Heart right ventricle (tissue), 16 donors: ENCODE measurements at regions not wholly inside any gene's neighbourhood (a gene's known extent, or its start where the extent isn't known, plus 50 kb on each side); places are given as distances from the start of the nearest gene placed in this dataset.

Experiments used
- ATAC-seq, 8 donors: fragments of 200-7000 bp; cut with Tn5 transposase; one replicate each; pipeline ENCODE4 v1.9.1; 2020; ENCODE audit warnings: mild to moderate bottlenecking in 8 of 8, moderate library complexity in 8 of 8, moderate number of reproducible peaks in 1 of 8
- DNase-seq, 2 donors: peaks; one replicate each; pipeline ENCODE4 v3.0.0-alpha.2; 2020
- H3K27ac ChIP-seq, 10 donors: fragments of 200-600 bp; sonication (generic) in 2 of 10; one replicate each; pipeline versions ENCODE4 v1.5.0 to v1.8.0; 2020 to 2022; ENCODE audit warnings: mild to moderate bottlenecking in 3 of 10
- H3K27me3 ChIP-seq, 7 donors: fragments of 200-600 bp; one replicate each; pipeline ENCODE4 v1.8.0; 2021 to 2022; ENCODE audit warnings: mild to moderate bottlenecking in 2 of 7
- H3K36me3 ChIP-seq, 9 donors: fragments of 200-600 bp; sonication (generic) in 1 of 9; one replicate each; pipeline versions ENCODE4 v1.5.0 to v1.8.0; 2020 to 2022; ENCODE audit warnings: mild to moderate bottlenecking in 2 of 9
- H3K4me1 ChIP-seq, 9 donors: fragments of 200-600 bp; sonication (generic) in 1 of 9; one replicate each; pipeline versions ENCODE4 v1.5.0 to v1.8.0; 2020 to 2022; ENCODE audit warnings: mild to moderate bottlenecking in 4 of 9
- H3K4me3 ChIP-seq, 10 donors: fragments of 200-600 bp; sonication (generic) in 2 of 10; one replicate each; pipeline versions ENCODE4 v1.5.0 to v1.8.0; 2020 to 2022; ENCODE audit warnings: mild to moderate bottlenecking in 7 of 10, moderate library complexity in 2 of 10
- H3K9me3 ChIP-seq, 11 donors: fragments of 200-600 bp in 10 of 11; sonication (generic) in 2 of 11; one replicate each; pipeline versions ENCODE4 v1.5.0 to v1.8.0; 2013 to 2022; ENCODE audit warnings: mild to moderate bottlenecking in 2 of 11, control low read depth in 1 of 11, moderate library complexity in 1 of 11
- CTCF ChIP-seq, 9 donors: fragments of 200-600 bp; sonication (generic) in 2 of 9; IDR thresholded peaks; one replicate each; pipeline versions ENCODE4 v1.5.0 to v1.8.0; 2021 to 2022; ENCODE audit warnings: antibody characterized with exemption in 9 of 9, mild to moderate bottlenecking in 5 of 9, moderate library complexity in 1 of 9
- WGBS, 2 donors: extraction: QIAGEN DNeasy Blood & Tissue Kit; methylation state at CpG; one replicate each; pipeline ENCODE4 v1.1.7; 2013; ENCODE audit warnings: inconsistent platforms in 1 of 2; 5-methylcytosine and 5-hydroxymethylcytosine counted together
- intact Hi-C, 10 donors: fragments of 100-400 bp; cut with DNase I; formaldehyde crosslinking; loops; one replicate each; pipeline versions ENCODE4 v1.11.1 to v1.14.2; 2022
- donor health status: Arrhythmogenic right ventricular cardiomyopathy.
- donor health status: ischemic (EF 13 %, LVEDD 7.1; RV severe dilation, severe dysfunction).
- donor health status: healthy with polysubstance abuse.
- donor health status: DM: no; HTN: yes; CAD: no.
- donor health status: DM: no; HTN: no; CAD: no.
- donor health status: ischemic (EF 25% LVEDD 6.9; RV normal size, moderate dysfunction).
- donor health status: ischemic (EF 25% LVEDD 5.7; RV mildly dilated, moderate dysfunction).
- donor health status: healthy.
- donor health status: DM: yes; HTN: yes; CAD: no.
- donor health status: Ischemic cardiomyopathy.
- donor health status: ischemic (EF 35%, LVEDD 5.7; RV mildly dilated, moderate dysfunction).
- donor health status: nonischemic (EF 11% LVEDD 7.7; RV severe dilation, severe dysfunction).
- donor health status: DM: yes; HTN: yes; CAD: no.
- donor health status: PGD.
- donor health status: ischemic (EF 29% LVEDD 5.4; RV normal size, mild dysfunction).
- donor health status: nonischemic (EF 23%, LVEDD 6.1; RV moderate dilation, normal function).

DNA sequence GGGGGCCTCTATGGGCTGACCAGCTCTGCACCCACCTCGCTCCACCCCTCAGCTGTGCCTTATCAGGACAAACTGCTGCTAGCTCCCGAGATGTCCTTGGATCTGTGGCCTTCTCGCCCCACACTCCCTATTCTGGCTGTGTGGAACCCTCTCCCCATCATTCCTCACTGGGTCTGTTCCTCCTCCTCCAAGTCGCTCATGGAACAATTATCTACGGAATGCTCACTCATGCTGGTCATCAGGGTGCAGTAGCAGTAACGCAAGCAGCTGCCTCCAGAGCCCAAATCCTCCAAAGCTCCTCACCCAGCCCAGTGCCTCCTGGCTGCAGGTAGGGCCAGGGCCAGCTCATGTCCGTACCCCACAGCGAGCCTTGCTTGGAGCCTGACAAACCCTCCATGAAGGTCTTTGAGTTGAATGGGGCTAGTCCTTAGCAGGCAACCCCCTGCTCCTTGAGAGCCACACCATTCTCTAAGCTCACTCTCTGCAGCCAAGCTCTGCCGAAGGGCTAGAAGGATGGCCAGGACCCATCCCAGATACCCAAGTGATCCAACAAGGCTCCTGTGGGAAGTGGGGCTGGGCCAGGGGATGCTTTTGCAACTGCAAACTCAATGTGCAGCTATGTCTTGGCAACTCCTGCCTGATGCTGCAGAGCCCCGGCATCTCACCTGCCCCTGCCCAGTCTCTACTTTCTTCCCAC is 977.8 kb downstream of the TBC1D22A start:
- no peak for DNase-seq
- Histone ChIP-seq H3K4me1 (no peaks in the 10 kb centered on the region), H3K36me3 (no peaks in the 10 kb centered on the region), H3K27me3 (peaks cover 0 to 33% (median 24%) of the 10 kb centered on the region in 7 donors), H3K4me3 (no peak overlapping the region), H3K27ac (no peak overlapping the region), H3K9me3 (no peaks in the 10 kb centered on the region)
- TF ChIP-seq CTCF (IDR thresholded peaks at IDR 0.05), result no peak
- no peak for ATAC-seq
- WGBS, 2 donors, result 72 to 77% methylated on average over 10 of the region's 10 CpGs
- intact Hi-C loops, result no loop called here

DNA sequence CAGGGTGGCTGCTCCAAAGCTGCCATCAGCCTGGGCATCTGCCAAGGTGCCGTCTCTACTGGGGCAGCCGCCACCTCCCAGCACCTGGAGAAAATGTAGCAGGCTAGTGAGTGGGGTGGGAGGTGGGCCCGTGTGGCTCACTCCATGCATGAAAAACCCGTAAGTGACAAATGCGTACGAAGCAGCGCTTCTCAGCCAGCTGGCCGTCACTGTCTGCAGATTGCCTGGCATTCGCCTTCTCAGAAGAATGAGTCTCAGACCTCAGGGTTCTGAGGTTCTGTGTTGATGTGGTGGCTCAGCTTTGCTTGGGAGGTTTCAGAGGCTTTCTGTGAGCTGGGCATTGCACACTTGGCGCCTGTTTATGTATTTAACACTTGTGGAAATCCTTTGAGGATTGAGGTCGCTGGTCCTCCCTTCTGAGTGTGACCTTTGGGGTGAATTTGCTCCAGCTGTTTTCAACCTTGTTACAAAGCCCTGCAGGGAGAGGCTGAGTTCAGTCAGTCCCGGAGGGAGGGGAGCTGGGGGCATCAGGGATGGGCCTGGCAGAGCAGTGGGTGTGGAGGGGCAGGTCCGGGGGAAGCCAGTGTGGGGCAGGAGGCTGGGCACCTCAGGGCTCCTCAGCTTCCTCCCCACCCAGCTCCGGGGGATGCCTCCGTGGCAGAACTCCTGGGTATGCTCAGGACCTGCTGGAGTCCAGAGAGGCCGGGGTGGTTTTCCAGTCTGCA is 977.0 kb downstream of the TBC1D22A start:
- H3K27ac ChIP-seq, result no peak overlapping the region
- H3K4me1 ChIP-seq, result no peaks in the 10 kb centered on the region
- H3K4me3 ChIP-seq, result no peak overlapping the region
- intact Hi-C loops, result no loop called here
- no peak for TF ChIP-seq CTCF (IDR thresholded peaks at IDR 0.05)
- H3K36me3 ChIP-seq, result no peaks in the 10 kb centered on the region
- H3K9me3 ChIP-seq, result no peaks in the 10 kb centered on the region
- DNase-seq, result no peak
- H3K27me3 ChIP-seq, result peaks cover 0 to 31% (median 21%) of the 10 kb centered on the region in 7 donors
- 73 to 75% methylated on average over 16 of the region's 16 CpGs for WGBS, 2 donors
- no peak for ATAC-seq

DNA sequence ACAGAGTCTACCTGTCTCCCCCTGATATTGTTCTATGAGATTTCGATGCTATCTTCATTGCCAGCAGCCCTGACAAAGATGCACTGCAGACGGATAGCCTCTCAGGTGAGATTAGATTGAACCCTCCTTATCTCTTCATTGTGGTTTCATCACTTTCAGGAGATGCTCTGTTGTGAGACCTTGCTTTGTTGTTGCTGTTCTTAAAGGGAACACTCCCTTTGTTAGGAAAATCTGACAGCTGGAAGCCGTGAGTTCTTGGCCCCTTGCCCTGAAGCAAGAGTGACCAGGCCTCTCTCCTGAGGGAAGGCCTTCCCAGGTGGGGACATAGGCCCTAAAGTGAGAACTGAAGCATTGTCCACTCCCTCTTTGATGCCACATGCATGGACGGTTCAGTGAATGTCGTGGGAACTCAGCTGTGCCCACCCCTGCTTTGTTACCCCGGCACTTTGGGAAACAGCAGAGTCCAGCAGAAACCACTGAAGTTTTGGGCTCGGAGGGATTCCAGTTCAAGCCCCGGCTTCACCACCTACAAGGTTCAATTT is 976.1 kb downstream of the TBC1D22A start:
- Histone ChIP-seq H3K36me3 (no peaks in the 10 kb centered on the region), H3K4me1 (no peaks in the 10 kb centered on the region), H3K9me3 (no peaks in the 10 kb centered on the region), H3K4me3 (no peak overlapping the region), H3K27ac (no peak overlapping the region), H3K27me3 (peaks cover 0 to 27% (median 24%) of the 10 kb centered on the region in 7 donors)
- no peak for TF ChIP-seq CTCF (IDR thresholded peaks at IDR 0.05)
- WGBS, 2 donors, result 52 to 57% methylated on average over 8 of the region's 8 CpGs
- intact Hi-C loops, result no loop called here
- no peak for DNase-seq
- ATAC-seq, result no peak

- 76 to 81% methylated on average over 15 of the region's 15 CpGs for WGBS, 2 donors
- TF ChIP-seq CTCF (IDR thresholded peaks at IDR 0.05), result no peak
These were observed 974.0 kb downstream of the TBC1D22A start for GRCh38 chr22:47736186-47737034.

More at GRCh38 chr22:47736186-47737034, 974.0 kb downstream of the TBC1D22A start:
- H3K4me1 ChIP-seq, result no peaks in the 10 kb centered on the region
- H3K36me3 ChIP-seq, result no peaks in the 10 kb centered on the region
- H3K9me3 ChIP-seq, result peaks cover 0 to 5% (median 0%) of the 10 kb centered on the region in 11 donors
- peaks cover 0 to 27% (median 16%) of the 10 kb centered on the region in 7 donors for H3K27me3 ChIP-seq
- no peak overlapping the region for H3K27ac ChIP-seq
- no peak for DNase-seq
- intact Hi-C loops, result no loop called here
- H3K4me3 ChIP-seq, result no peak overlapping the region
- ATAC-seq, result no peak
